H1 (cell line): ENCODE measurements at regions not wholly inside any gene's neighbourhood (a gene's known extent, or its start where the extent isn't known, plus 50 kb on each side); places are given as distances from the start of the nearest gene placed in this dataset.

Experiments
- CTCF ChIA-PET: fragments of 300-600 bp; sonication (Branson Sonifier 250); formaldehyde crosslinking; loops from one replicate; lab custom pipeline; 2021; ENCODE audit not compliant: partially characterized antibody; lab: Charles Lee
- POLR2A ChIA-PET: fragments of 300-600 bp; sonication (Branson Sonifier 250); formaldehyde crosslinking; loops from one replicate; lab custom pipeline; 2021; ENCODE audit warnings: inconsistent platforms; ENCODE audit not compliant: partially characterized antibody; lab: Charles Lee
- DNase-seq, 2 experiments: peaks; one replicate each; pipeline versions ENCODE4 v3.0.0 to v3.0.0-alpha.2; 2010 to 2022; ENCODE audit warnings: low spot score in 2 of 2, low read depth in 1 of 2, mixed read lengths in 1 of 2
- FAIRE-seq: peaks from 2 replicates; lab custom pipeline; 2011; peaks lifted over from hg19 to GRCh38; lab: Jason Lieb, UNC
- H2AFZ ChIP-seq: 2 replicates; pipeline ENCODE4 v1.8.1; 2012; ENCODE audit warnings: low read length, inconsistent platforms
- H2AK5ac ChIP-seq: 2 replicates; pipeline ENCODE4 v1.6.1; 2013; ENCODE audit warnings: low read depth, low read length
- H2BK120ac ChIP-seq: replicated peaks from 2 replicates; pipeline ENCODE3; 2013; ENCODE audit warnings: low read depth, low read length, inconsistent platforms
- H2BK12ac ChIP-seq: 2 replicates; pipeline ENCODE4 v1.6.1; 2013; ENCODE audit warnings: low read depth, low read length
- H2BK15ac ChIP-seq: 2 replicates; pipeline ENCODE4 v1.6.1; 2013; ENCODE audit warnings: low read length
- H2BK20ac ChIP-seq: 2 replicates; pipeline ENCODE4 v1.6.1; 2013; ENCODE audit warnings: low read length
- H2BK5ac ChIP-seq: 2 replicates; pipeline ENCODE4 v1.6.1; 2013; ENCODE audit warnings: low read depth, low read length
- H3K14ac ChIP-seq: 2 replicates; pipeline ENCODE4 v1.6.1; 2013; ENCODE audit warnings: inconsistent platforms; ENCODE audit not compliant: insufficient read length
- H3K18ac ChIP-seq: 2 replicates; pipeline ENCODE4 v1.6.1; 2013; ENCODE audit warnings: low read length; ENCODE audit errors: extremely low read depth
- H3K23ac ChIP-seq: 2 replicates; pipeline ENCODE4 v1.6.1; 2013; ENCODE audit warnings: inconsistent platforms; ENCODE audit not compliant: insufficient read length
- H3K23me2 ChIP-seq: 2 replicates; pipeline ENCODE4 v1.6.1; 2013; ENCODE audit warnings: low read depth, low read length
- H3K27ac ChIP-seq: 2 replicates; pipeline ENCODE4 v1.6.1; 2011; ENCODE audit warnings: low read depth, low read length, inconsistent platforms
- H3K27me3 ChIP-seq, 4 experiments: replicated peaks in 1 of 4; 1 replicate in 1 of 4; 2 replicates in 3 of 4; pipeline versions ENCODE4 v1.6.1 to v1.8.1; 2011 to 2013; ENCODE audit warnings: low read length in 3 of 4, mild to moderate bottlenecking in 3 of 4, inconsistent platforms in 2 of 4, mixed read lengths in 2 of 4, moderate library complexity in 1 of 4; ENCODE audit not compliant: control insufficient read depth in 3 of 4, insufficient read depth in 3 of 4; ENCODE audit errors: extremely low read depth in 1 of 4
- H3K36me3 ChIP-seq, 4 experiments: 2 replicates each; pipeline versions ENCODE4 v1.6.1 to v1.8.1; 2011 to 2013; ENCODE audit warnings: mild to moderate bottlenecking in 4 of 4, low read length in 3 of 4, moderate library complexity in 2 of 4, control low read depth in 1 of 4, inconsistent platforms in 1 of 4; ENCODE audit not compliant: insufficient read depth in 4 of 4, control insufficient read depth in 2 of 4
- H3K4ac ChIP-seq: replicated peaks from 2 replicates; pipeline ENCODE3; 2013; ENCODE audit warnings: low read length, low read depth, mixed read lengths, inconsistent platforms; ENCODE audit not compliant: insufficient read length
- H3K4me1 ChIP-seq, 4 experiments: replicated peaks in 1 of 4; 1 replicate in 1 of 4; 2 replicates in 3 of 4; pipeline versions ENCODE4 v1.6.1 to v1.8.1; 2011 to 2013; ENCODE audit warnings: low read length in 3 of 4, inconsistent platforms in 2 of 4, mixed read lengths in 1 of 4; ENCODE audit not compliant: insufficient read depth in 4 of 4, control insufficient read depth in 3 of 4
- H3K4me2 ChIP-seq, 2 experiments: 2 replicates each; pipeline versions ENCODE4 v1.6.1 to v1.8.1; 2011 to 2013; ENCODE audit warnings: low read depth in 2 of 2, low read length in 2 of 2, control low read depth in 1 of 2, inconsistent platforms in 1 of 2, mild to moderate bottlenecking in 1 of 2; ENCODE audit not compliant: insufficient read depth in 1 of 2
- H3K4me3 ChIP-seq, 4 experiments: fragments of 200-600, 300-600 bp in 1 of 4; sonication (generic), shearing (Covaris generic), sonication (Bioruptor Twin) in 1 of 4; 2 replicates each; pipeline versions ENCODE4 v1.5.1 to v1.8.1; 2011 to 2016; ENCODE audit warnings: low read length in 4 of 4, low read depth in 3 of 4, control low read depth in 2 of 4, inconsistent platforms in 2 of 4, mild to moderate bottlenecking in 2 of 4, mixed read lengths in 1 of 4, moderate library complexity in 1 of 4; ENCODE audit not compliant: insufficient read depth in 2 of 4; ENCODE audit errors: extremely low read depth in 1 of 4
- H3K56ac ChIP-seq: replicated peaks from 2 replicates; pipeline ENCODE3; 2013; ENCODE audit warnings: low read depth, mild to moderate bottlenecking, mixed read lengths, low read length, inconsistent platforms; ENCODE audit not compliant: insufficient read length
- H3K79me1 ChIP-seq: 2 replicates; pipeline ENCODE4 v1.6.1; 2013; ENCODE audit warnings: low read depth, low read length, control low read depth
- H3K79me2 ChIP-seq, 2 experiments: 2 replicates each; pipeline versions ENCODE4 v1.6.1 to v1.8.1; 2012 to 2013; ENCODE audit warnings: low read length in 2 of 2, mild to moderate bottlenecking in 2 of 2, inconsistent platforms in 1 of 2; ENCODE audit not compliant: insufficient read depth in 2 of 2, control insufficient read depth in 1 of 2
- H3K9ac ChIP-seq, 4 experiments: replicated peaks in 1 of 4; 1 replicate in 1 of 4; 2 replicates in 3 of 4; pipeline versions ENCODE4 v1.6.1 to v1.8.1; 2011 to 2013; ENCODE audit warnings: low read depth in 3 of 4, low read length in 3 of 4, control low read depth in 2 of 4, mild to moderate bottlenecking in 2 of 4, moderate library complexity in 2 of 4, inconsistent platforms in 1 of 4; ENCODE audit errors: extremely low read depth in 1 of 4
- H3K9me3 ChIP-seq, 2 experiments: 2 replicates each; pipeline versions ENCODE4 v1.6.1 to v1.8.1; 2012 to 2013; ENCODE audit warnings: mild to moderate bottlenecking in 2 of 2, moderate library complexity in 2 of 2, control low read depth in 1 of 2, inconsistent platforms in 1 of 2, low read depth in 1 of 2, low read length in 1 of 2, mixed read lengths in 1 of 2; ENCODE audit not compliant: insufficient read depth in 2 of 2
- H4K20me1 ChIP-seq, 2 experiments: replicated peaks in 1 of 2; 2 replicates each; pipeline versions ENCODE3 to v1.8.1; 2011 to 2013; ENCODE audit warnings: inconsistent platforms in 2 of 2, low read length in 2 of 2, mild to moderate bottlenecking in 1 of 2; ENCODE audit not compliant: insufficient read depth in 2 of 2, control insufficient read depth in 1 of 2
- H4K5ac ChIP-seq: 2 replicates; pipeline ENCODE4 v1.6.1; 2013; ENCODE audit warnings: low read length, low read depth, mixed read lengths, inconsistent platforms; ENCODE audit not compliant: insufficient read length
- H4K8ac ChIP-seq: 2 replicates; pipeline ENCODE4 v1.8.0; 2013; ENCODE audit warnings: mild to moderate bottlenecking, moderate library complexity, low read length, inconsistent platforms; ENCODE audit not compliant: insufficient read depth; ENCODE audit errors: extremely low read depth
- H4K91ac ChIP-seq: replicated peaks from 2 replicates; pipeline ENCODE3; 2013; ENCODE audit warnings: low read length, mixed read lengths, inconsistent platforms; ENCODE audit not compliant: insufficient read length
- ATF3 ChIP-seq: IDR thresholded peaks from 2 replicates; pipeline ENCODE4 v1.6.1; 2011; ENCODE audit warnings: low read depth, mild to moderate bottlenecking, low read length; ENCODE audit not compliant: insufficient read depth
- BCL11A ChIP-seq, 2 experiments: IDR thresholded peaks; one replicate each; pipeline ENCODE4 v1.6.1; 2011; ENCODE audit warnings: low read depth in 2 of 2, low read length in 2 of 2, mild to moderate bottlenecking in 2 of 2
- GABPA ChIP-seq: IDR thresholded peaks from 2 replicates; pipeline ENCODE4 v1.6.1; 2011; ENCODE audit warnings: mild to moderate bottlenecking, low read length, moderate library complexity, borderline replicate concordance; ENCODE audit not compliant: insufficient read depth
- KDM1A ChIP-seq: fragments of 200-600, 300-600 bp; sonication (generic); IDR thresholded peaks from 2 replicates; pipeline ENCODE4 v1.7.1; 2016; ENCODE audit warnings: mild to moderate bottlenecking, low read length, borderline replicate concordance
- POLR2A ChIP-seq, 2 experiments: IDR thresholded peaks; 1 replicate in 1 of 2; 2 replicates in 1 of 2; pipeline ENCODE4 v1.6.1; 2011; ENCODE audit warnings: low read depth in 2 of 2, low read length in 2 of 2, mild to moderate bottlenecking in 2 of 2; ENCODE audit errors: control extremely low read depth in 1 of 2
- POU5F1 ChIP-seq: IDR thresholded peaks from 2 replicates; pipeline ENCODE4 v1.6.1; 2011; ENCODE audit warnings: low read depth, mild to moderate bottlenecking, low read length, moderate library complexity
- RNF2 ChIP-seq: fragments of 200-900, 300-1000 bp; sonication (generic); IDR thresholded peaks from 2 replicates; pipeline ENCODE4 v1.7.1; 2016; ENCODE audit warnings: borderline replicate concordance, low read depth, mild to moderate bottlenecking, antibody characterized with exemption, low read length; ENCODE audit not compliant: poor library complexity, severe bottlenecking; ENCODE audit errors: missing control alignments
- SP1 ChIP-seq: IDR thresholded peaks from 2 replicates; pipeline ENCODE4 v1.6.1; 2011; ENCODE audit warnings: low read depth, low read length
- SP4 ChIP-seq: IDR thresholded peaks from 2 replicates; pipeline ENCODE4 v1.6.1; 2012; ENCODE audit warnings: low read length, inconsistent platforms
- TBP ChIP-seq: IDR thresholded peaks from 2 replicates; pipeline ENCODE4 v1.6.1; 2011; ENCODE audit warnings: low read depth, low read length, improper control_type of control experiment
- WGBS, 2 experiments: shearing (Covaris generic) in 1 of 2; methylation state at CpG; one replicate each; pipeline versions ENCODE4 v1.1.6 to v1.1.7; 2013 to 2015; ENCODE audit warnings: low lambda C conversion rate in 2 of 2, mixed read lengths in 2 of 2, inconsistent platforms in 1 of 2, low coverage in 1 of 2, missing lambda C conversion rate in 1 of 2; ENCODE audit not compliant: insufficient replicate concordance in 2 of 2, insufficient coverage in 1 of 2, insufficient read length in 1 of 2; ENCODE audit errors: extremely low coverage in 1 of 2, missing lambda C conversion rate in 1 of 2; 5-methylcytosine and 5-hydroxymethylcytosine counted together

DNA sequence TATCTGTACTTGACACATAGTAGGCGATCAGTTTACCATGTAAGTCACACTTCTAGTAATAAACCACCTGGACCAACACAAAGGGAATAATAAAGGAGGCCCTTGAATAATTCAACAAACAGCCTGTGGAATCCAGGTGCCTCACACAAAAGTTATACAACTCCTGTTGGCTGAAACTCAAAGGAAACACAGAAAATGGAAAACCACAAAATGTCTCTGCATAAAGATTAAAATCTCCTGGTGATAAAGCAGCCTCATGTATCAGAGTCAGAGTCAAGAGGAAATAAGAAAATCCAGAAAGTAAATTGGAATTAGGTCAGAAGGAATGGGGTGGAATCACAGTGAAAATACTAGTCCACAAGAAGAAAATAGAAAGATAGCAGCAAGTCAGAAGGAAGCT is 592.5 kb downstream of the NPHP4 start:
- ChIA-PET POLR2A (no interaction called here), CTCF (interaction anchor here (0.6 to 1.0 kb wide), 2 partner anchors 9 to 15 kb away, joined by 3 read pairs; no protein-coding TSS in a partner anchor)
- FAIRE-seq = no peak

More for the DNA sequence above, 592.5 kb downstream of the NPHP4 start:
- no peak overlapping the region for H2BK12ac ChIP-seq
- H3K14ac ChIP-seq = no peak overlapping the region
- H3K4ac ChIP-seq = no peak overlapping the region
- H3K36me3 ChIP-seq = no peaks in the 10 kb centered on the region
- WGBS, 2 experiments = 95% methylated on average over 1 of the region's 1 CpG; no CpG with 5 or more reads in 1 of the 2 experiments
- no peak for TF ChIP-seq SP1
- TF ChIP-seq TBP = no peak
- no peak for TF ChIP-seq RNF2
- no peak for TF ChIP-seq SP4
- TF ChIP-seq GABPA = no peak
- no peak for TF ChIP-seq BCL11A (IDR thresholded peaks at IDR 0.05; ENCODE audit: low read depth in 2 of 2, low read length in 2 of 2)
- no peak for TF ChIP-seq POU5F1
- no peak for TF ChIP-seq ATF3
- no peak for TF ChIP-seq POLR2A (IDR thresholded peaks at IDR 0.05; ENCODE audit: control extremely low read depth in 1 of 2, low read depth in 2 of 2, low read length in 2 of 2)
- TF ChIP-seq KDM1A = no peak
- no peak overlapping the region for H4K8ac ChIP-seq
- no peak overlapping the region for H2BK5ac ChIP-seq
- no peaks in the 10 kb centered on the region for H3K27me3 ChIP-seq
- H2AFZ ChIP-seq = no peak overlapping the region
- H3K79me1 ChIP-seq = no peaks in the 10 kb centered on the region
- no peak overlapping the region for H3K23ac ChIP-seq
- H2BK20ac ChIP-seq = no peak overlapping the region
- H3K23me2 ChIP-seq = peaks cover 6% of the 10 kb centered on the region; the same call in 1 of the 2 replicates
- peaks cover 0 to 5% of the 10 kb centered on the region in 2 experiments; a peak in 2 of 4 replicates for H3K9me3 ChIP-seq
- H3K4me3 ChIP-seq = no peak overlapping the region
- peaks cover 0 to 2% of the 10 kb centered on the region in 2 experiments for H4K20me1 ChIP-seq
- H4K5ac ChIP-seq = no peak overlapping the region
- no peak overlapping the region for H3K9ac ChIP-seq
- no peak overlapping the region for H2BK120ac ChIP-seq
- H3K18ac ChIP-seq = no peak overlapping the region
- no peak overlapping the region for H3K27ac ChIP-seq
- no peaks in the 10 kb centered on the region for H3K4me1 ChIP-seq
- H3K79me2 ChIP-seq = no peaks in the 10 kb centered on the region
- H2AK5ac ChIP-seq = no peak overlapping the region
- H3K4me2 ChIP-seq = no peak overlapping the region
- H3K56ac ChIP-seq = no peak overlapping the region
- DNase-seq = no peak
- H4K91ac ChIP-seq = no peak overlapping the region
- H2BK15ac ChIP-seq = no peak overlapping the region
